Activated T-cell treated with anti-CD3 and anti-CD28 coated beads for 48 hours (primary cell): ENCODE measurements at regions not wholly inside any gene's neighbourhood (a gene's known extent, or its start where the extent isn't known, plus 50 kb on each side); places are given as distances from the start of the nearest gene placed in this dataset.
"Not testable (repeated sequence)": the region's sequence is repeated elsewhere in the genome, so short reads cannot be mapped to it uniquely, and the experiment has no call there.

Experiments
- DNase-seq: peaks from one replicate; pipeline ENCODE4 v3.0.0-alpha.2; 2020; ENCODE audit warnings: low read depth

- DNase-seq: no peak
Observed at GRCh38 chr1:229920683-229921082, 146.4 kb upstream of the GALNT2 start.

- DNase-seq: no peak
Observed at GRCh38 chr1:229922249-229922648, 144.8 kb upstream of the GALNT2 start.

GRCh38 chr1:229924639-229925038, 142.4 kb upstream of the GALNT2 start:
- no peak for DNase-seq

GRCh38 chr1:229928767-229929166, 138.3 kb upstream of the GALNT2 start:
- no peak for DNase-seq

GRCh38 chr1:229931751-229932150, 135.3 kb upstream of the GALNT2 start:
- not testable (repeated sequence) for DNase-seq

GRCh38 chr1:229935157-229935556, 131.9 kb upstream of the GALNT2 start:
- DNase-seq: not testable (repeated sequence)

GRCh38 chr1:229938551-229938950, 128.5 kb upstream of the GALNT2 start:
- no peak for DNase-seq

GRCh38 chr1:229940684-229941083, 126.4 kb upstream of the GALNT2 start:
- DNase-seq: no peak

GRCh38 chr1:229941160-229941559, 125.9 kb upstream of the GALNT2 start:
- DNase-seq: no peak

GRCh38 chr1:229941831-229942230, 125.2 kb upstream of the GALNT2 start:
- DNase-seq: no peak

GRCh38 chr1:229942501-229942900, 124.5 kb upstream of the GALNT2 start:
- no peak for DNase-seq

- no peak for DNase-seq
Observed at GRCh38 chr1:229943148-229943714, 123.8 kb upstream of the GALNT2 start.

GRCh38 chr1:229943988-229944743, 122.9 kb upstream of the GALNT2 start:
- DNase-seq: no peak

GRCh38 chr1:229945795-229946194, 121.2 kb upstream of the GALNT2 start:
- DNase-seq: no peak

- DNase-seq: no peak
Observed at GRCh38 chr1:229947968-229948367, 119.1 kb upstream of the GALNT2 start.

- DNase-seq: no peak
Observed at GRCh38 chr1:229948438-229948837, 118.6 kb upstream of the GALNT2 start.

GRCh38 chr1:229949500-229949899, 117.5 kb upstream of the GALNT2 start:
- no peak for DNase-seq

GRCh38 chr1:229950020-229950419, 117.0 kb upstream of the GALNT2 start:
- DNase-seq: no peak

GRCh38 chr1:229950908-229951307, 116.1 kb upstream of the GALNT2 start:
- no peak for DNase-seq

GRCh38 chr1:229951856-229952534, 115.0 kb upstream of the GALNT2 start:
- no peak for DNase-seq

GRCh38 chr1:229952670-229953520, 114.1 kb upstream of the GALNT2 start:
- no peak for DNase-seq

GRCh38 chr1:229953736-229954326, 113.2 kb upstream of the GALNT2 start:
- DNase-seq: no peak
